Liver (tissue), 8 donors: ENCODE measurements at regions not wholly inside any gene's neighbourhood (a gene's known extent, or its start where the extent isn't known, plus 50 kb on each side); places are given as distances from the start of the nearest gene placed in this dataset.

ENCODE experiments used
- DNase-seq: peaks from one replicate; pipeline ENCODE4 v3.0.0-alpha.2; 2017; ENCODE audit warnings: low spot score
- H3K27ac ChIP-seq, 2 donors: one replicate each; pipeline ENCODE4 v1.7.0; 2013; ENCODE audit warnings: inconsistent platforms in 2 of 2, low read length in 2 of 2, control low read depth in 1 of 2, low read depth in 1 of 2, mild to moderate bottlenecking in 1 of 2
- H3K27me3 ChIP-seq, 4 donors: one replicate each; pipeline versions ENCODE4 v1.6.1 to v1.7.0; 2013; ENCODE audit warnings: low read length in 3 of 4, inconsistent platforms in 1 of 4, mild to moderate bottlenecking in 1 of 4, moderate library complexity in 1 of 4; ENCODE audit not compliant: control insufficient read depth in 4 of 4, insufficient read depth in 4 of 4
- H3K36me3 ChIP-seq, 4 donors: one replicate each; pipeline versions ENCODE4 v1.6.1 to v1.7.0; 2013; ENCODE audit warnings: low read length in 3 of 4, mild to moderate bottlenecking in 3 of 4, low read depth in 1 of 4, moderate library complexity in 1 of 4; ENCODE audit not compliant: control insufficient read depth in 4 of 4, insufficient read depth in 3 of 4
- H3K4me1 ChIP-seq, 4 donors: one replicate each; pipeline versions ENCODE4 v1.6.1 to v1.7.0; 2013; ENCODE audit warnings: low read length in 3 of 4, mild to moderate bottlenecking in 3 of 4, moderate library complexity in 1 of 4; ENCODE audit not compliant: control insufficient read depth in 4 of 4, insufficient read depth in 4 of 4
- H3K4me3 ChIP-seq, 3 donors: one replicate each; pipeline versions ENCODE4 v1.6.1 to v1.7.0; 2013; ENCODE audit warnings: low read length in 3 of 3, control low read depth in 1 of 3, low read depth in 1 of 3, mild to moderate bottlenecking in 1 of 3
- H3K9ac ChIP-seq, 2 donors: one replicate each; pipeline ENCODE4 v1.7.0; 2013; ENCODE audit warnings: low read length in 2 of 2, mild to moderate bottlenecking in 2 of 2, moderate library complexity in 2 of 2, control low read depth in 1 of 2, low read depth in 1 of 2
- H3K9me3 ChIP-seq, 4 donors: one replicate each; pipeline versions ENCODE4 v1.6.1 to v1.7.0; 2013; ENCODE audit warnings: low read length in 3 of 4; ENCODE audit not compliant: control insufficient read depth in 4 of 4
- ATF3 ChIP-seq: IDR thresholded peaks from 2 replicates; pipeline ENCODE4 v1.6.1; 2016; ENCODE audit warnings: antibody characterized with exemption
- CTCF ChIP-seq: fragments of 150-350 bp; IDR thresholded peaks from 2 replicates; pipeline ENCODE4 v1.5.1; 2017; ENCODE audit warnings: improper control_type of control experiment, low read depth, low read length; ENCODE audit not compliant: missing input control
- EGR1 ChIP-seq, 2 donors: IDR thresholded peaks; 2 replicates each; pipeline ENCODE4 v1.6.1; 2016 to 2018; ENCODE audit warnings: antibody characterized with exemption in 2 of 2, low read depth in 2 of 2
- FOXA1 ChIP-seq: IDR thresholded peaks from 2 replicates; pipeline ENCODE4 v1.6.1; 2016; ENCODE audit warnings: antibody characterized with exemption
- FOXA2 ChIP-seq: IDR thresholded peaks from 2 replicates; pipeline ENCODE4 v1.6.1; 2016; ENCODE audit warnings: antibody characterized with exemption
- GABPA ChIP-seq, 2 donors: IDR thresholded peaks in 1 of 2; conservative IDR thresholded peaks in 1 of 2; 2 replicates each; pipeline ENCODE4 v1.6.1; 2016; ENCODE audit warnings: antibody characterized with exemption in 2 of 2, mild to moderate bottlenecking in 1 of 2, moderate library complexity in 1 of 2
- HNF4A ChIP-seq, 2 donors: conservative IDR thresholded peaks; 2 replicates each; pipeline ENCODE4 v1.6.1; 2016; ENCODE audit warnings: antibody characterized with exemption in 2 of 2, mild to moderate bottlenecking in 2 of 2
- HNF4G ChIP-seq: IDR thresholded peaks from 2 replicates; pipeline ENCODE4 v1.6.1; 2016; ENCODE audit warnings: antibody characterized with exemption
- JUND ChIP-seq, 2 donors: IDR thresholded peaks; 2 replicates each; pipeline ENCODE4 v1.6.1; 2016; ENCODE audit warnings: antibody characterized with exemption in 2 of 2
- MAX ChIP-seq: IDR thresholded peaks from 2 replicates; pipeline ENCODE4 v1.6.1; 2016; ENCODE audit warnings: antibody characterized with exemption
- NR2F2 ChIP-seq: IDR thresholded peaks from 2 replicates; pipeline ENCODE4 v1.6.1; 2016; ENCODE audit warnings: antibody characterized with exemption
- RAD21 ChIP-seq, 2 donors: IDR thresholded peaks; 2 replicates each; pipeline ENCODE4 v1.6.1; 2016; ENCODE audit warnings: antibody characterized with exemption in 2 of 2, mild to moderate bottlenecking in 2 of 2
- REST ChIP-seq: IDR thresholded peaks from 2 replicates; pipeline ENCODE4 v1.6.1; 2016; ENCODE audit warnings: antibody characterized with exemption, mild to moderate bottlenecking
- RXRA ChIP-seq, 2 donors: IDR thresholded peaks; 2 replicates each; pipeline ENCODE4 v1.6.1; 2017 to 2018; ENCODE audit warnings: antibody characterized with exemption in 2 of 2, mild to moderate bottlenecking in 1 of 2
- SP1 ChIP-seq: IDR thresholded peaks from 2 replicates; pipeline ENCODE4 v1.6.1; 2018; ENCODE audit warnings: antibody characterized with exemption, mild to moderate bottlenecking
- TAF1 ChIP-seq: conservative IDR thresholded peaks from 2 replicates; pipeline ENCODE4 v1.6.1; 2016; ENCODE audit warnings: antibody characterized with exemption, mild to moderate bottlenecking
- YY1 ChIP-seq: IDR thresholded peaks from 2 replicates; pipeline ENCODE4 v1.6.1; 2016; ENCODE audit warnings: antibody characterized with exemption, mild to moderate bottlenecking
- ZBTB33 ChIP-seq: IDR thresholded peaks from 2 replicates; pipeline ENCODE4 v1.6.1; 2016; ENCODE audit warnings: antibody characterized with exemption
- WGBS: extraction: QIAGEN DNeasy Blood & Tissue Kit; methylation state at CpG from one replicate; pipeline ENCODE4 v1.1.7; 2013; 5-methylcytosine and 5-hydroxymethylcytosine counted together
- donor health status: healthy.
- donor health status: healthy.
- donor health status: healthy.
- donor health status: healthy.
- donor health status: healthy.

- H3K36me3 ChIP-seq: no peaks in the 10 kb centered on the region
- peaks cover 3 to 16% (median 12%) of the 10 kb centered on the region in 4 donors for H3K4me1 ChIP-seq
- no peaks in the 10 kb centered on the region for H3K27me3 ChIP-seq
- no peak overlapping the region for H3K9ac ChIP-seq
- WGBS: 84% methylated on average over 2 of the region's 2 CpGs
- no peak overlapping the region for H3K4me3 ChIP-seq
- H3K27ac ChIP-seq: no peak overlapping the region
- TF ChIP-seq RAD21 (IDR thresholded peaks at IDR 0.05) (no peak), MAX (no peak), GABPA (IDR thresholded peaks at IDR 0.05 in 1 of 2, conservative IDR thresholded peaks at IDR 0.05 in 1 of 2) (no peak), FOXA1 (no peak), ZBTB33 (no peak), NR2F2 (no peak)
- no peaks in the 10 kb centered on the region for H3K9me3 ChIP-seq
- no peak for DNase-seq
Observed at GRCh38 chr4:20645236-20645635, 55.0 kb upstream of the PACRGL start.

- H3K27ac ChIP-seq: peak overlapping the region; percentile 44 to 49
- H3K4me1 ChIP-seq: peaks cover 3 to 15% (median 12%) of the 10 kb centered on the region in 4 donors
- H3K27me3 ChIP-seq: no peaks in the 10 kb centered on the region
- H3K9me3 ChIP-seq: no peaks in the 10 kb centered on the region
- H3K4me3 ChIP-seq: no peak overlapping the region
- H3K9ac ChIP-seq: no peak overlapping the region
- TF ChIP-seq RXRA (IDR thresholded peaks at IDR 0.05) (peak; percentile 75 to 89), RAD21 (IDR thresholded peaks at IDR 0.05) (peak; percentile 24 to 55), GABPA (IDR thresholded peaks at IDR 0.05 in 1 of 2, conservative IDR thresholded peaks at IDR 0.05 in 1 of 2) (no peak), FOXA2 (peak; percentile 63), FOXA1 (no peak), YY1 (peak; percentile 50), HNF4G (peak; percentile 19), TAF1 (no peak), JUND (IDR thresholded peaks at IDR 0.05) (peak; percentile 20 to 75), HNF4A (conservative IDR thresholded peaks at IDR 0.05) (peak; percentile 85 to 92), CTCF (no peak), SP1 (peak; percentile 94), NR2F2 (no peak), ATF3 (no peak), MAX (peak; percentile 24), ZBTB33 (peak; percentile 48), REST (peak; percentile 65), EGR1 (IDR thresholded peaks at IDR 0.05; ENCODE audit: low read depth in 2 of 2) (no peak)
- DNase-seq: no peak
- H3K36me3 ChIP-seq: no peaks in the 10 kb centered on the region
Observed at GRCh38 chr4:20646287-20646686, 54.0 kb upstream of the PACRGL start.
